Ishikawa (cell line): ENCODE measurements at regions not wholly inside any gene's neighbourhood (a gene's known extent, or its start where the extent isn't known, plus 50 kb on each side); places are given as distances from the start of the nearest gene placed in this dataset.

Experiments used
- CEBPB ChIP-seq: IDR thresholded peaks from 2 replicates; pipeline ENCODE4 v1.6.1; 2012
- EGR1 ChIP-seq: IDR thresholded peaks from 2 replicates; pipeline ENCODE4 v1.6.1; 2012
- EP300 ChIP-seq: IDR thresholded peaks from 2 replicates; pipeline ENCODE4 v1.6.1; 2012; ENCODE audit warnings: borderline replicate concordance
- FOXM1 ChIP-seq: IDR thresholded peaks from 2 replicates; pipeline ENCODE4 v1.6.1; 2012; ENCODE audit warnings: low read depth, borderline replicate concordance
- TAF1 ChIP-seq: IDR thresholded peaks from 2 replicates; pipeline ENCODE4 v1.6.1; 2012; ENCODE audit warnings: low read depth, mild to moderate bottlenecking
- TEAD4 ChIP-seq: IDR thresholded peaks from 2 replicates; pipeline ENCODE4 v1.6.1; 2012
- ZBTB7A ChIP-seq: IDR thresholded peaks from 2 replicates; pipeline ENCODE4 v1.6.1; 2012; ENCODE audit warnings: low read depth
- TF ChIP-seq, protein P1 (sequence below): IDR thresholded peaks from 2 replicates; pipeline ENCODE4 v1.6.1; 2012

DNA sequence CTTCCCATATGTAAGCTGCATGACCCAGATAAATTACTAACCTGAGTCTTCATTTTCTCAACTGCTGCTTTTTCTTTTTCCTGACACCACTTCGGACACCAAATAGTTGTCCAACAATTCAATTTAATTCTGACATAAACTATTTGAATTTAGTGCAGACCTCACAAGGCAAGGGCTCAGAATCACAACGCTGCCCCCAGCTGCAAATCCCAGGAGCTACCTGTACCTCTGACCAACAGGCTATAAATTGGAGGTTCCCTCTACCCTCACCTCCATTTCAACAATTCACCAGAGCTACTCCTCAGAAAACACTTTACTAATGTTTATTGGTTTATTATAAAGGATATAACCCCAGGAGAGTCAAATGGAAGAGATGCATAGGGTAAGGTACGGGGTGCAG, 737.6 kb downstream of the NTRK3 start:
- TF ChIP-seq TAF1 (no peak), FOXM1 (no peak), TEAD4 (no peak), EP300 (no peak), ZBTB7A (no peak), EGR1 (no peak), CEBPB (no peak)
- TF ChIP-seq, protein P1, sequence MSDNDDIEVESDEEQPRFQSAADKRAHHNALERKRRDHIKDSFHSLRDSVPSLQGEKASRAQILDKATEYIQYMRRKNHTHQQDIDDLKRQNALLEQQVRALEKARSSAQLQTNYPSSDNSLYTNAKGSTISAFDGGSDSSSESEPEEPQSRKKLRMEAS: no peak
